Activated B cell treated with CpG ODN at 0.5 μM for 24 hours (primary cell): ENCODE measurements at regions not wholly inside any gene's neighbourhood (a gene's known extent, or its start where the extent isn't known, plus 50 kb on each side); places are given as distances from the start of the nearest gene placed in this dataset.

Experiments
- ATAC-seq: fragments of 200-7000 bp; cut with Tn5 transposase; one replicate; pipeline ENCODE4 v1.10.0; 2021; ENCODE audit warnings: low read depth, mild to moderate bottlenecking, moderate library complexity
- CTCF ChIA-PET: fragments of 350-600 bp; sonication (Branson Sonifier 250); formaldehyde crosslinking; loops from one replicate; lab custom pipeline; 2021; ENCODE audit warnings: antibody characterized with exemption; lab: Charles Lee
- POLR2A ChIA-PET: fragments of 350-600 bp; sonication (Branson Sonifier 250); formaldehyde crosslinking; loops from one replicate; lab custom pipeline; 2021; ENCODE audit warnings: antibody characterized with exemption; lab: Charles Lee
- DNase-seq: peaks from one replicate; pipeline ENCODE4 v3.0.0; 2022
- H3K27ac Mint-ChIP-seq: one replicate; pipeline ENCODE4 v1.8.0; 2020; ENCODE audit warnings: mixed read lengths
- H3K27me3 Mint-ChIP-seq: one replicate; pipeline ENCODE4 v1.8.0; 2021; ENCODE audit warnings: mixed read lengths
- H3K36me3 Mint-ChIP-seq: one replicate; pipeline ENCODE4 v1.8.0; 2021; ENCODE audit warnings: low read depth, mixed read lengths
- H3K4me1 Mint-ChIP-seq: one replicate; pipeline ENCODE4 v1.8.0; 2021; ENCODE audit warnings: mixed read lengths
- H3K4me3 Mint-ChIP-seq: one replicate; pipeline ENCODE4 v1.8.0; 2020; ENCODE audit warnings: mild to moderate bottlenecking, mixed read lengths
- H3K9me3 Mint-ChIP-seq: one replicate; pipeline ENCODE4 v1.8.0; 2020; ENCODE audit warnings: mixed read lengths
- CTCF ChIP-seq: fragments of 200-600 bp; IDR thresholded peaks from one replicate; pipeline ENCODE4 v1.8.0; 2022; ENCODE audit warnings: antibody characterized with exemption, mild to moderate bottlenecking
- intact Hi-C: fragments of 100-400 bp; cut with micrococcal nuclease; formaldehyde crosslinking; loops from one replicate; pipeline ENCODE4 v1.15.1; 2024

GRCh38 chr11:36753960-36754359, 155.9 kb upstream of the RAG2 start:
- CTCF ChIA-PET: no interaction called here
- Mint-ChIP-seq H3K27me3 (peaks cover 13% of the 10 kb centered on the region), H3K9me3 (no peaks in the 10 kb centered on the region), H3K36me3 (no peaks in the 10 kb centered on the region), H3K4me1 (no peaks in the 10 kb centered on the region), H3K27ac (no peak overlapping the region), H3K4me3 (no peak overlapping the region)
- POLR2A ChIA-PET: no interaction called here
- intact Hi-C loops: no loop called here
- DNase-seq (no peak), ATAC-seq (no peak)
- no peak for TF ChIP-seq CTCF

- no peak for DNase-seq
- Mint-ChIP-seq H3K9me3 (no peaks in the 10 kb centered on the region), H3K27ac (no peak overlapping the region), H3K27me3 (peaks cover 11% of the 10 kb centered on the region), H3K4me3 (no peak overlapping the region), H3K4me1 (no peaks in the 10 kb centered on the region), H3K36me3 (no peaks in the 10 kb centered on the region)
- TF ChIP-seq CTCF: no peak
- CTCF ChIA-PET: interaction anchor here (2.5 kb wide), 1 partner anchor 14 kb away, joined by 8 read pairs; no protein-coding TSS in a partner anchor
- intact Hi-C loops: no loop called here
- no peak for ATAC-seq
- POLR2A ChIA-PET: no interaction called here
These were observed 154.0 kb upstream of the RAG2 start for GRCh38 chr11:36751996-36752395.

- Mint-ChIP-seq H3K36me3 (no peaks in the 10 kb centered on the region), H3K4me3 (no peak overlapping the region), H3K9me3 (no peaks in the 10 kb centered on the region), H3K27me3 (peaks cover 9% of the 10 kb centered on the region), H3K4me1 (no peaks in the 10 kb centered on the region), H3K27ac (no peak overlapping the region)
- TF ChIP-seq CTCF: no peak
- ATAC-seq (no peak), DNase-seq (no peak)
- CTCF ChIA-PET: interaction anchor here (0.8 to 3.0 kb wide), 4 partner anchors 13 to 187 kb away, joined by 3 to 8 read pairs (median 6); no protein-coding TSS in a partner anchor
- intact Hi-C loops: no loop called here
- POLR2A ChIA-PET: no interaction called here
These were observed 153.3 kb upstream of the RAG2 start for GRCh38 chr11:36751335-36751781.

GRCh38 chr11:36750349-36750748, 152.3 kb upstream of the RAG2 start:
- ChIA-PET CTCF (interaction anchor here (1.0 to 3.0 kb wide), 4 partner anchors 12 to 186 kb away, joined by 3 to 8 read pairs (median 6); no protein-coding TSS in a partner anchor), POLR2A (no interaction called here)
- Mint-ChIP-seq H3K4me3 (no peak overlapping the region), H3K4me1 (no peaks in the 10 kb centered on the region), H3K9me3 (no peaks in the 10 kb centered on the region), H3K27ac (no peak overlapping the region), H3K27me3 (peaks cover 9% of the 10 kb centered on the region), H3K36me3 (no peaks in the 10 kb centered on the region)
- TF ChIP-seq CTCF: no peak
- no peak for DNase-seq
- intact Hi-C loops: no loop called here
- ATAC-seq: no peak

- CTCF ChIA-PET: interaction anchor here (1.5 to 3.5 kb wide), 4 partner anchors 10 to 457 kb away, joined by 4 to 46 read pairs (median 16); no protein-coding TSS in a partner anchor
- no peak for TF ChIP-seq CTCF
- Mint-ChIP-seq H3K27me3 (peaks cover 15% of the 10 kb centered on the region), H3K4me3 (no peak overlapping the region), H3K27ac (no peak overlapping the region), H3K36me3 (no peaks in the 10 kb centered on the region), H3K4me1 (peaks cover 5% of the 10 kb centered on the region), H3K9me3 (no peaks in the 10 kb centered on the region)
- intact Hi-C loops: loop anchor here (5.0 kb wide), 1 partner anchor 1132 kb away; the partner anchor contains the start of gene FJX1
- ATAC-seq (no peak), DNase-seq (no peak)
- POLR2A ChIA-PET: no interaction called here
These were observed 150.8 kb upstream of the RAG2 start for GRCh38 chr11:36748836-36749235.
